ENCODE measurements at regions not wholly inside any gene's neighbourhood (a gene's known extent, or its start where the extent isn't known, plus 50 kb on each side); places are given as distances from the start of the nearest gene placed in this dataset.

DNA sequence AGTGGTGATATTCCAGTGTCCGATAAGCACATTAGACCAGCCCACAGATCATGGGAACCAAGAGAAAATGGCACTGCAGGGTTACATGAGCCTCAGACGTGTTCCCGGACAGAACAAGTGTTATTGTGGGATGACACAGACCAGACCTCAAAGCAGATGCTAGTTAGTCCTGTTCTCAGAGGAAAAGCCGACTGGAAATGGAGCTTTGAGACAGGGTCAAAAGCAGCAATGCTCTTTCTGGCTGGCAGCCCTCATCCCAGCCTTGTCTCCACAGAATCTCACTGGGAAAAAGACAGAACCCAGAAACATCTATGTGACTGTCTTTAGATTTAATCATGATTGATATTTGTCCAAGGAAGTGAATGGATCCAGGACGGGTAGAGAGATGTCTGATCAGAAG lies 506.8 kb downstream of the INSC start:
- TF ChIP-seq, protein P1, sequence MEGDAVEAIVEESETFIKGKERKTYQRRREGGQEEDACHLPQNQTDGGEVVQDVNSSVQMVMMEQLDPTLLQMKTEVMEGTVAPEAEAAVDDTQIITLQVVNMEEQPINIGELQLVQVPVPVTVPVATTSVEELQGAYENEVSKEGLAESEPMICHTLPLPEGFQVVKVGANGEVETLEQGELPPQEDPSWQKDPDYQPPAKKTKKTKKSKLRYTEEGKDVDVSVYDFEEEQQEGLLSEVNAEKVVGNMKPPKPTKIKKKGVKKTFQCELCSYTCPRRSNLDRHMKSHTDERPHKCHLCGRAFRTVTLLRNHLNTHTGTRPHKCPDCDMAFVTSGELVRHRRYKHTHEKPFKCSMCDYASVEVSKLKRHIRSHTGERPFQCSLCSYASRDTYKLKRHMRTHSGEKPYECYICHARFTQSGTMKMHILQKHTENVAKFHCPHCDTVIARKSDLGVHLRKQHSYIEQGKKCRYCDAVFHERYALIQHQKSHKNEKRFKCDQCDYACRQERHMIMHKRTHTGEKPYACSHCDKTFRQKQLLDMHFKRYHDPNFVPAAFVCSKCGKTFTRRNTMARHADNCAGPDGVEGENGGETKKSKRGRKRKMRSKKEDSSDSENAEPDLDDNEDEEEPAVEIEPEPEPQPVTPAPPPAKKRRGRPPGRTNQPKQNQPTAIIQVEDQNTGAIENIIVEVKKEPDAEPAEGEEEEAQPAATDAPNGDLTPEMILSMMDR (conservative IDR thresholded peaks at IDR 0.05; ENCODE audit: low read depth, low read length) = no peak
- TF ChIP-seq EZH2 (IDR thresholded peaks at IDR 0.05; ENCODE audit: borderline replicate concordance, low read depth, low read length, poor library complexity, severe bottlenecking) = no peak
